Cardiac muscle cell (in vitro differentiated cells and primary cell): ENCODE measurements at regions not wholly inside any gene's neighbourhood (a gene's known extent, or its start where the extent isn't known, plus 50 kb on each side); places are given as distances from the start of the nearest gene placed in this dataset.
"Not testable (repeated sequence)": the region's sequence is repeated elsewhere in the genome, so short reads cannot be mapped to it uniquely, and the experiment has no call there.

Experiments
- DNase-seq, 2 donors: peaks; one replicate each; pipeline versions ENCODE4 v3.0.0 to v3.0.0-alpha.2; 2010 to 2017; ENCODE audit warnings: low read depth in 1 of 2, low spot score in 1 of 2
- H3K27ac ChIP-seq: fragments of 200-600 bp; sonication (generic); 2 replicates; pipeline ENCODE4 v1.5.1; 2016
- H3K27me3 ChIP-seq: fragments of 200-600 bp; sonication (generic); 2 replicates; pipeline ENCODE4 v1.6.0; 2016; ENCODE audit warnings: control low read depth
- H3K36me3 ChIP-seq: fragments of 200-600 bp; sonication (generic); 2 replicates; pipeline ENCODE4 v1.5.1; 2016; ENCODE audit warnings: control low read depth
- H3K4me1 ChIP-seq: fragments of 200-600 bp; sonication (generic); 2 replicates; pipeline ENCODE4 v1.8.1; 2017; ENCODE audit warnings: low read depth, mild to moderate bottlenecking, mixed run types
- H3K4me3 ChIP-seq: fragments of 200-600 bp; sonication (generic); 2 replicates; pipeline ENCODE4 v1.5.1; 2016; ENCODE audit warnings: mild to moderate bottlenecking
- H3K9me3 ChIP-seq: fragments of 200-600 bp; sonication (generic); 2 replicates; pipeline ENCODE4 v1.5.1; 2017; ENCODE audit warnings: low read depth, mild to moderate bottlenecking, control low read depth
- CTCF ChIP-seq: IDR thresholded peaks from 2 replicates; pipeline ENCODE4 v1.5.1; 2012; ENCODE audit warnings: low read depth, mild to moderate bottlenecking, low read length

GRCh38 chr2:228526687-228527086 is 345.2 kb upstream of the SPHKAP start:
- TF ChIP-seq CTCF: no peak
- Histone ChIP-seq H3K27me3 (no peaks in the 10 kb centered on the region), H3K9me3 (peaks cover 3% of the 10 kb centered on the region), H3K27ac (no peak overlapping the region), H3K4me3 (no peak overlapping the region), H3K4me1 (no peaks in the 10 kb centered on the region), H3K36me3 (no peaks in the 10 kb centered on the region)
- no peak for DNase-seq

- Histone ChIP-seq H3K36me3 (no peaks in the 10 kb centered on the region), H3K9me3 (peaks cover 3% of the 10 kb centered on the region), H3K4me1 (peaks cover 6% of the 10 kb centered on the region), H3K27me3 (no peaks in the 10 kb centered on the region), H3K4me3 (no peak overlapping the region), H3K27ac (no peak overlapping the region)
- no peak for TF ChIP-seq CTCF
- no peak for DNase-seq
Measured at GRCh38 chr2:228522977-228523376, 341.5 kb upstream of the SPHKAP start.

GRCh38 chr2:228522276-228522675 is 340.8 kb upstream of the SPHKAP start:
- Histone ChIP-seq H3K4me1 (peaks cover 6% of the 10 kb centered on the region), H3K27ac (no peak overlapping the region), H3K36me3 (no peaks in the 10 kb centered on the region), H3K9me3 (peaks cover 3% of the 10 kb centered on the region), H3K27me3 (no peaks in the 10 kb centered on the region), H3K4me3 (no peak overlapping the region)
- TF ChIP-seq CTCF: no peak
- no peak for DNase-seq

GRCh38 chr2:228519561-228519960 is 338.1 kb upstream of the SPHKAP start:
- Histone ChIP-seq H3K36me3 (no peaks in the 10 kb centered on the region), H3K4me1 (peaks cover 6% of the 10 kb centered on the region), H3K4me3 (no peak overlapping the region), H3K9me3 (peaks cover 3% of the 10 kb centered on the region), H3K27ac (no peak overlapping the region), H3K27me3 (no peaks in the 10 kb centered on the region)
- no peak for TF ChIP-seq CTCF
- no peak for DNase-seq

- Histone ChIP-seq H3K27me3 (no peaks in the 10 kb centered on the region), H3K4me3 (no peak overlapping the region), H3K36me3 (no peaks in the 10 kb centered on the region), H3K4me1 (peaks cover 11% of the 10 kb centered on the region), H3K27ac (no peak overlapping the region), H3K9me3 (no peaks in the 10 kb centered on the region)
- DNase-seq: no peak
- TF ChIP-seq CTCF: no peak
Measured at GRCh38 chr2:228516019-228516418, 334.5 kb upstream of the SPHKAP start.

GRCh38 chr2:228513480-228513879 is 332.0 kb upstream of the SPHKAP start:
- H3K27me3 ChIP-seq, H3K27ac ChIP-seq, H3K36me3 ChIP-seq, DNase-seq, H3K4me1 ChIP-seq, H3K4me3 ChIP-seq, H3K9me3 ChIP-seq: not testable (repeated sequence)
